H9 (cell line): ENCODE measurements at regions not wholly inside any gene's neighbourhood (a gene's known extent, or its start where the extent isn't known, plus 50 kb on each side); places are given as distances from the start of the nearest gene placed in this dataset.
"Not testable (repeated sequence)": the region's sequence is repeated elsewhere in the genome, so short reads cannot be mapped to it uniquely, and the experiment has no call there.

Experiments used
- DNase-seq: peaks from one replicate; pipeline ENCODE4 v3.0.0-alpha.2; 2017
- H2AFZ ChIP-seq: one replicate; pipeline ENCODE4 v1.6.1; 2013; ENCODE audit warnings: mild to moderate bottlenecking, low read length, control low read depth, moderate library complexity
- H2AK5ac ChIP-seq: 2 replicates; pipeline ENCODE4 v1.6.1; 2013; ENCODE audit warnings: low read length, control low read depth, mixed read lengths; ENCODE audit not compliant: insufficient read length
- H2BK120ac ChIP-seq: one replicate; pipeline ENCODE4 v1.6.1; 2013; ENCODE audit warnings: low read depth, mild to moderate bottlenecking, low read length, control low read depth, inconsistent platforms; ENCODE audit not compliant: poor library complexity, severe bottlenecking
- H2BK12ac ChIP-seq: 2 replicates; pipeline ENCODE4 v1.6.1; 2013; ENCODE audit warnings: low read length, control low read depth, mixed read lengths, low read depth; ENCODE audit not compliant: insufficient read length
- H2BK15ac ChIP-seq: 2 replicates; pipeline ENCODE4 v1.6.1; 2013; ENCODE audit warnings: low read depth, low read length, control low read depth
- H2BK20ac ChIP-seq: one replicate; pipeline ENCODE4 v1.6.1; 2013; ENCODE audit warnings: low read depth, mild to moderate bottlenecking, low read length, control low read depth, inconsistent platforms; ENCODE audit not compliant: poor library complexity, severe bottlenecking
- H2BK5ac ChIP-seq: 2 replicates; pipeline ENCODE4 v1.6.1; 2013; ENCODE audit warnings: low read length, control low read depth, mixed read lengths; ENCODE audit not compliant: insufficient read length
- H3K14ac ChIP-seq: 2 replicates; pipeline ENCODE4 v1.6.1; 2013; ENCODE audit warnings: low read length, control low read depth; ENCODE audit not compliant: insufficient read depth
- H3K18ac ChIP-seq: 2 replicates; pipeline ENCODE4 v1.6.1; 2013; ENCODE audit warnings: low read depth, mild to moderate bottlenecking, mixed read lengths, low read length, control low read depth; ENCODE audit not compliant: insufficient read length
- H3K23ac ChIP-seq: 2 replicates; pipeline ENCODE4 v1.6.1; 2013; ENCODE audit warnings: low read length, control low read depth, mixed read lengths, low read depth; ENCODE audit not compliant: insufficient read length
- H3K23me2 ChIP-seq: 2 replicates; pipeline ENCODE4 v1.6.1; 2013; ENCODE audit warnings: low read depth, mild to moderate bottlenecking, mixed read lengths, low read length, control low read depth; ENCODE audit not compliant: insufficient read length, poor library complexity, severe bottlenecking
- H3K27ac ChIP-seq: 2 replicates; pipeline ENCODE4 v1.5.1; 2013; ENCODE audit warnings: low read length, control low read depth, mixed read lengths, low read depth; ENCODE audit not compliant: insufficient read length
- H3K27me3 ChIP-seq: 2 replicates; pipeline ENCODE4 v1.6.1; 2013; ENCODE audit warnings: low read length, control low read depth, inconsistent platforms; ENCODE audit not compliant: insufficient read depth
- H3K4ac ChIP-seq: 2 replicates; pipeline ENCODE4 v1.6.1; 2013; ENCODE audit warnings: low read depth, mild to moderate bottlenecking, control low read depth, inconsistent platforms, low read length, moderate library complexity
- H3K4me1 ChIP-seq: 2 replicates; pipeline ENCODE4 v1.6.1; 2013; ENCODE audit warnings: low read length, control low read depth, inconsistent platforms; ENCODE audit not compliant: insufficient read depth
- H3K4me2 ChIP-seq: 2 replicates; pipeline ENCODE4 v1.6.1; 2013; ENCODE audit warnings: low read length, control low read depth, mixed read lengths; ENCODE audit not compliant: insufficient read length, insufficient read depth
- H3K56ac ChIP-seq: 2 replicates; pipeline ENCODE4 v1.6.1; 2013; ENCODE audit warnings: low read depth, mild to moderate bottlenecking, mixed read lengths, low read length, control low read depth; ENCODE audit not compliant: insufficient read length
- H3K79me1 ChIP-seq: 2 replicates; pipeline ENCODE4 v1.6.1; 2013; ENCODE audit warnings: low read depth, mild to moderate bottlenecking, moderate library complexity, low read length, control low read depth, inconsistent platforms; ENCODE audit not compliant: insufficient read depth, poor library complexity, severe bottlenecking
- H3K79me2 ChIP-seq: 2 replicates; pipeline ENCODE4 v1.6.1; 2013; ENCODE audit warnings: low read length, control low read depth, inconsistent platforms; ENCODE audit not compliant: insufficient read depth
- H3K9ac ChIP-seq: 2 replicates; pipeline ENCODE4 v1.6.1; 2013; ENCODE audit warnings: low read length, control low read depth, mixed read lengths; ENCODE audit not compliant: insufficient read length; ENCODE audit errors: extremely low read depth
- H3K9me3 ChIP-seq: one replicate; pipeline ENCODE4 v1.6.1; 2013; ENCODE audit warnings: low read depth, low read length, inconsistent platforms; ENCODE audit not compliant: control insufficient read depth
- H3T11ph ChIP-seq: one replicate; pipeline ENCODE4 v1.6.1; 2013; ENCODE audit warnings: mild to moderate bottlenecking, low read length, control low read depth, inconsistent platforms
- H4K20me1 ChIP-seq: one replicate; pipeline ENCODE4 v1.6.1; 2013; ENCODE audit not compliant: control insufficient read depth, insufficient read length, insufficient read depth
- H4K5ac ChIP-seq: 2 replicates; pipeline ENCODE4 v1.6.1; 2013; ENCODE audit warnings: low read depth, mild to moderate bottlenecking, mixed read lengths, low read length, control low read depth; ENCODE audit not compliant: insufficient read length
- H4K8ac ChIP-seq: replicated peaks from 2 replicates; pipeline ENCODE4 v1.6.1; 2013; ENCODE audit warnings: low read length, control low read depth, mixed read lengths, low read depth; ENCODE audit not compliant: insufficient read length
- H4K91ac ChIP-seq: 2 replicates; pipeline ENCODE4 v1.6.1; 2013; ENCODE audit warnings: low read depth, mild to moderate bottlenecking, moderate library complexity, mixed read lengths, low read length, control low read depth; ENCODE audit not compliant: insufficient read length
- H3K27ac Mint-ChIP-seq, 3 experiments: 2 replicates in 2 of 3; 3 replicates in 1 of 3; pipeline ENCODE4 v1.8.0; 2020 to 2021; ENCODE audit warnings: mixed read lengths in 3 of 3, mild to moderate bottlenecking in 1 of 3, moderate library complexity in 1 of 3
- H3K27me3 Mint-ChIP-seq: 2 replicates; pipeline ENCODE4 v1.8.0; 2021; ENCODE audit warnings: low read depth, mild to moderate bottlenecking, moderate library complexity, mixed read lengths
- H3K36me3 Mint-ChIP-seq, 3 experiments: 2 replicates in 2 of 3; 3 replicates in 1 of 3; pipeline ENCODE4 v1.8.0; 2020 to 2021; ENCODE audit warnings: low read depth in 3 of 3, mixed read lengths in 3 of 3; ENCODE audit not compliant: insufficient read depth in 1 of 3
- H3K4me1 Mint-ChIP-seq, 2 experiments: 2 replicates each; pipeline ENCODE4 v1.8.0; 2020; ENCODE audit warnings: mixed read lengths in 2 of 2
- H3K4me3 Mint-ChIP-seq, 2 experiments: 2 replicates in 1 of 2; 3 replicates in 1 of 2; pipeline ENCODE4 v1.8.0; 2020 to 2021; ENCODE audit warnings: mild to moderate bottlenecking in 2 of 2, mixed read lengths in 2 of 2, moderate library complexity in 1 of 2
- H3K9me3 Mint-ChIP-seq, 2 experiments: 2 replicates in 1 of 2; 3 replicates in 1 of 2; pipeline ENCODE4 v1.8.0; 2020; ENCODE audit warnings: mild to moderate bottlenecking in 2 of 2, mixed read lengths in 2 of 2, moderate library complexity in 1 of 2
- CTCF ChIP-seq: fragments of 200-600 bp; sonication (generic); conservative IDR thresholded peaks from 3 replicates; pipeline ENCODE4 v1.8.0; 2021; ENCODE audit warnings: antibody characterized with exemption, mild to moderate bottlenecking
- WGBS: extraction: QIAGEN DNeasy Blood & Tissue Kit; methylation state at CpG from one replicate; pipeline ENCODE4 v1.1.7; 2013; ENCODE audit warnings: missing lambda C conversion rate, low lambda C conversion rate, mixed read lengths; ENCODE audit not compliant: insufficient read length; ENCODE audit errors: extremely low coverage; 5-methylcytosine and 5-hydroxymethylcytosine counted together

- Histone ChIP-seq H3K23me2 (no peaks in the 10 kb centered on the region), H3K14ac (no peak overlapping the region; the same call in 1 of the 2 replicates), H3K18ac (no peak overlapping the region)
These were observed 100.3 kb downstream of the NPIPB11 start for GRCh38 chr16:29306201-29306600.

GRCh38 chr16:29305018-29305417 lies 101.5 kb downstream of the NPIPB11 start:
- no CpG with 5 or more reads among the region's 11 CpGs for WGBS
- H3K4me3 Mint-ChIP-seq, H3K9me3 Mint-ChIP-seq: not testable (repeated sequence)

More at GRCh38 chr16:29306201-29306600, 100.3 kb downstream of the NPIPB11 start:
- H3K9me3 Mint-ChIP-seq: no peaks in the 10 kb centered on the region
- TF ChIP-seq CTCF: no peak
- Histone ChIP-seq H4K8ac (no peak overlapping the region), H3K79me1 (no peaks in the 10 kb centered on the region), H3K23ac (no peak overlapping the region), H2BK12ac (no peak overlapping the region), H2BK20ac (no peak overlapping the region), H3K9ac (no peak overlapping the region), H3K27ac (no peak overlapping the region), H3K4me1 (no peaks in the 10 kb centered on the region), H2AK5ac (no peak overlapping the region), H3K4ac (no peak overlapping the region), H3K9me3 (no peaks in the 10 kb centered on the region), H4K20me1 (no peaks in the 10 kb centered on the region), H4K5ac (no peak overlapping the region), H3T11ph (no peak overlapping the region), H2BK5ac (no peak overlapping the region), H2AFZ (no peak overlapping the region), H2BK15ac (no peak overlapping the region), H3K4me2 (no peak overlapping the region), H3K27me3 (no peaks in the 10 kb centered on the region), H4K91ac (no peak overlapping the region), H3K56ac (no peak overlapping the region), H3K79me2 (no peaks in the 10 kb centered on the region), H2BK120ac (no peak overlapping the region)
- no peak overlapping the region for H3K4me3 Mint-ChIP-seq
- H3K4me1 Mint-ChIP-seq: no peaks in the 10 kb centered on the region
- no peak for DNase-seq
- no CpG with 5 or more reads among the region's 14 CpGs for WGBS
- H3K36me3 Mint-ChIP-seq: no peaks in the 10 kb centered on the region
- H3K27me3 Mint-ChIP-seq: peaks cover under 1% of the 10 kb centered on the region
- H3K27ac Mint-ChIP-seq: no peak overlapping the region

More at GRCh38 chr16:29305018-29305417, 101.5 kb downstream of the NPIPB11 start:
- DNase-seq, H3K4me1 ChIP-seq, H3K14ac ChIP-seq, H3K56ac ChIP-seq, H4K8ac ChIP-seq, H3K4me2 ChIP-seq, H3K9me3 ChIP-seq, H3K27me3 Mint-ChIP-seq, H2BK12ac ChIP-seq, H3K23me2 ChIP-seq, H2BK120ac ChIP-seq, H3K23ac ChIP-seq, H3K27ac ChIP-seq, H3K27me3 ChIP-seq, H3K4me1 Mint-ChIP-seq, H2BK5ac ChIP-seq, H4K5ac ChIP-seq, H3K79me1 ChIP-seq, H4K91ac ChIP-seq, H3K4ac ChIP-seq, H3K9ac ChIP-seq, H3K36me3 Mint-ChIP-seq, H2AFZ ChIP-seq, H3K18ac ChIP-seq, H2AK5ac ChIP-seq, H3K79me2 ChIP-seq, H2BK20ac ChIP-seq, H3T11ph ChIP-seq, H3K27ac Mint-ChIP-seq, H2BK15ac ChIP-seq, H4K20me1 ChIP-seq: not testable (repeated sequence)
